GM12892 (cell line): ENCODE measurements at regions not wholly inside any gene's neighbourhood (a gene's known extent, or its start where the extent isn't known, plus 50 kb on each side); places are given as distances from the start of the nearest gene placed in this dataset.

ENCODE experiments used
- POLR2A ChIP-seq: IDR thresholded peaks from 2 replicates; pipeline ENCODE4 v1.6.1; 2011; ENCODE audit warnings: low read depth, low read length, control low read depth
- TAF1 ChIP-seq: IDR thresholded peaks from 2 replicates; pipeline ENCODE4 v1.6.1; 2011; ENCODE audit warnings: low read depth, mild to moderate bottlenecking, control low read depth, low read length, borderline replicate concordance

DNA sequence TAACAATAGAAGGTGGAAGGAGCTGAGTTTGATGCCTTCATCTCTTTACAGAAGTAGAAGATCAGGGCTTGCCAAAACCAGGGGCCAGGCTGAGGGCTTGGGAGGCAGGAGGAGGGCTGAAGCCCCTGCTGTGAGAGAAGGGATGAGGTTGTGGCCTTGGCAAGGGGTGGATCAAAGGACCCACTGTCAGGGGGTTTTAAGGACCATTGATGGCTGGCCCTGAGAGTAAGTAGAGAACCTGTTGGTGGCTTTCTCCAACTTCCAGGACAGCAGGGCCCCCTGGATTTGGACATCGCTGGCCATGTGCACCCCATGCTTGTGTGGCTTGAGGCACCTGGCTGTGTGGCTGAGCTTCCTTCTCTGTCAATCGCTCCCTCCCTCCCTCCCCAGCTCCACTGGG, 927.7 kb downstream of the TBC1D22A start:
- no peak for TF ChIP-seq POLR2A
- no peak for TF ChIP-seq TAF1
